ENCODE measurements at regions not wholly inside any gene's neighbourhood (a gene's known extent, or its start where the extent isn't known, plus 50 kb on each side); places are given as distances from the start of the nearest gene placed in this dataset.

- DNase-seq = no peak
Measured at GRCh38 chr3:36302158-36302509, 78.2 kb upstream of the STAC start.

DNA sequence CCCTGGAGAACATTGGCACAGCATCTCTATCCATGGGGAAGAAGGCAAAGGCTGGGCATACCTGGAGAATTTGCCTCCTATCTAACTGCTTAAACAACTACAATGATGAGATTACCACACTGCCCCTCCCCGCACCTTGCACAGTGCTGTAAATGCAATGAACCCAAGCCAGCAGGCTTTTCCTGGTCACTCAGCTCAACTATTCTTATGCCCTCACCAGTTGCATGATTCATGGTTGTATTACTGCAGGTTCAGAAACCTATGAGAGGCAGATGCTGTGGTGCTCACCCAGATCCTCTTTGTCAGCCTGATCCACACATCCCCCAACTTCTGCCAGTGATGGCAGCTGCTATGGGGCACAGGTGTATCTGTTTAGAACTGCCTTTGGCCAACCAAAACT, 77.7 kb upstream of the STAC start:
- DNase-seq = no peak

GRCh38 chr3:36303286-36303685, 77.0 kb upstream of the STAC start:
- DNase-seq = no peak

DNA sequence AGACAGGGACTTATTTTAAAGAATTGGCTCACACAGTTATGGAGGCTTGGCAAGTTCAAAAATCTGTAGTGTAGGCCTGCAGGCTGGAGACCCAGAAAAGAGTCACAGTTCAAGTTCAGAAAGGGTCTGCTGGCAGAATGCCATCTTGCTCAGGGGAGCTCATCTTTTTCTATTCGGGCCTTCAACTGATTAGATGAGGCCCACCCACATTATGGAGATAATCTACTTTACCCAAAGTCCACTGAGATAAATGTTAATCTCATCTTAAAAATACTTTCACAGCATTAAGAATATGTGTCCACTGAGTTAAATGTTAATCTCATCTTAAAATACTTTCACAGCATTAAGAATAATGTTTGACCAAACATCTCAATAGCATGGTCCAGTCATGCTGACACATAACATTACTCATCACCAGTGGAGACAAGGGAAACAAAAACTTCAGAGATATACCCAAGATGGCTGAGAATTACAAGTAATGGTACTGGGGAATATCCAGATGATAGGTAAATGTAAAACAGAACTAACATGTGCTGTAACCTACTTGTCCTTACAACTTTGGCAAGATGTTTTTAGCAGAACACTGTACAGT, 74.3 kb upstream of the STAC start:
- no peak for DNase-seq

DNA sequence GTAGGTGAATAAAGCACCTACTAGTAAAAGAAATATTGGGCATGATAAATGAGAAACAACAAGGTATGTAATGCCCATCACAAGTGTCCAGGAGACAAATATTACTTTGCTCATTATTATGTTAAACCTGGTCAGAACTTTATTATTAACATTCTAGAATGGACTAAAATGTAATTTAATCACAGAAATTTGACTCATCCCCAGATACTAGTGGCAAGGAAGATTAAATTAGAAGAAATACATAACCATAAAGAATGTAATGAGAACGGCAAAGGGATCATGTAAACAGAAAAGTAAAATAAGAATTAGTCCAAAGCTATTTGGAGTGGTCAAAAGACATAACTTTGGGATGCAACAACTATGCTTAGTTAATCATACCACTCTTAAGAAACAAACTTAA, 71.2 kb upstream of the STAC start:
- no peak for DNase-seq

- DNase-seq = no peak
Measured at GRCh38 chr3:36312351-36312750, 68.0 kb upstream of the STAC start.

GRCh38 chr3:36317915-36318314, 62.4 kb upstream of the STAC start:
- DNase-seq = no peak

DNA sequence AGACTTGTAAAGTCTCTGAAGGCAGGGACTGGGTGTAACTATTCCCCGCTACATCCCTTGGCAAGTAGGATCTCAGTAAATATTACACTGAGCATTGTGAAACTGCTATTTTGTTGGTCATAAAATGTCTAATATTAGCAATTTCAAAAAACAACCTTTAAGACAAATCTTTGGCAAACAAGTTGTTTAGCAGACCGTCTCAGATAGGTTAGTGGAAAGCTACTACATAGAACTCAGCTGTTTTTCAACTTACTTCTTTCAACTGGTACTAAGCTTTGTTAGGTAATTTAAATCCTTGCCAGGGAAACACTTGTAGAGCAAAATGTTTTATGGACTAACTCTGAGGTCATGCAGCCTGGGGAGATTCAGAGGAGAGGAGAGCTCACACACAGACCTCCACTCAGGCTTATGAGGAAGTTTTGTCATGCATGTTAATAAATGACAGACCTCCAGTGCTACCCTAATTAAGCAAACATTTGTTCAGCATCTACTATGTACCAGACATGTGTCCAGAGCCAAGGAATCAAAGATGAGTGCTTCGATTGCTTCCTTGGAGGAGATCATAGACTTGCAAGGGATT, 61.6 kb upstream of the STAC start:
- DNase-seq = no peak

DNA sequence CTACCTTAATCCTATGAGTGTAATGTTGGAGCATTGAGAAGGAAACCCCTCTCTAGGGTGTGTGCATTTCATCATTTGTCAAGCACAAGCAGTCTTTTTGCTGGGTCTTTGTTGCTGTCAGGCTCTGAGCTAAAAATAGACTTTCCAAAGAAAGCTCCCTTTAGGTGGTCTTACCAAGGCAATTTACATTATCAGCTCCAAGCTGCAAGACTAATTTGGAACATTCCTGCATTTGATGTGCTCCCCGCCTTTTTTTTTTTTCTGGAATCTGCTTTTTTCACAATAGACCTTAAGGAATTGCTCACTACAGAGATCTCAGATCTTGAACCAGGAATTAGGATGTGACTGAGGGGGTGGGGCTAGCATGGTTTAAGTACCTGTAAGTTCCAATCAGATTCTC, 60.6 kb upstream of the STAC start:
- DNase-seq = no peak

Data from NCI-H524 treated with DMSO at 0.1 percent for 48 hours (cell line).